GM19238 (cell line): ENCODE measurements at regions not wholly inside any gene's neighbourhood (a gene's known extent, or its start where the extent isn't known, plus 50 kb on each side); places are given as distances from the start of the nearest gene placed in this dataset.
"Not testable (repeated sequence)": the region's sequence is repeated elsewhere in the genome, so short reads cannot be mapped to it uniquely, and the experiment has no call there.

Source experiments
- DNase-seq: peaks from one replicate; pipeline ENCODE4 v3.0.0; 2011; ENCODE audit warnings: low spot score; ENCODE audit not compliant: insufficient read length

DNA sequence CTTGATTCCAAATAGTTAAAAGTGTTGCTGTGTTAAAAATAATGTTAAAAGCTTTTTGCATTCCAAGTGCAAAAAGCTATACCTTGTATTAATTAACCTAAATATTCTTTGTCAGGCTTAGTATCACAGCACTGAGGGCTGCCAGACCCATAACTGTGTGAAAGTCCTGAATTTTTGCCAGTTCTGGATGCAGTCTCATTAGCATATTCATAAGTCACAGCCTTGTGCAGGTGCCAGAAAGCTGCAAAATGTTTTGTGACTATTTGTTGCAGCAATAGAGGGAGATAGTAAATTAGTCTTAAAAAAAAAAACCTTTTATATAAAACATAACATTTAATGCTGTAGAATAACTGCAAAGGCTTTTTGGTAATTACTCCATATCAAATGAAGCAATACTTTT, 56.6 kb downstream of the SLITRK1 start:
- DNase-seq: no peak

DNA sequence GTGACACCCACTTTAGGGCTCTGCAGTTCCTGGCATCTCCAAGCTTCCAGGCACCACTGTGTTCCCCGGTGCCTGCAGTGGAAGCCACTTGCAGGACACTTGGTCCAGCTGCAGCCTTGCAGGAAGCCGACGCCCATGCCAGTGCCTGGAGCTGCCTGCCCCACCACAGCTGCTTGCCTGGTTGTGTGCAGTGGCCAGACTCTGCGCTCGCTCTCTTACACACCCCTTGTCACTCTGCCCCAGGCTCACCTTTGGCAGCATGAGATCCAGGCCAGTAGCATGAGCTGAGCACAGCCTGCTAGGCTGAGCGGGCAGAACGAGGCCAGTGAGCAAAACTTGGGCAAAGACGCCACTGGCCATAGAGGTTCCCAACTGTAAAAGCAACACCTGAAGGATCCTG, 57.7 kb downstream of the SLITRK1 start:
- DNase-seq: no peak

DNA sequence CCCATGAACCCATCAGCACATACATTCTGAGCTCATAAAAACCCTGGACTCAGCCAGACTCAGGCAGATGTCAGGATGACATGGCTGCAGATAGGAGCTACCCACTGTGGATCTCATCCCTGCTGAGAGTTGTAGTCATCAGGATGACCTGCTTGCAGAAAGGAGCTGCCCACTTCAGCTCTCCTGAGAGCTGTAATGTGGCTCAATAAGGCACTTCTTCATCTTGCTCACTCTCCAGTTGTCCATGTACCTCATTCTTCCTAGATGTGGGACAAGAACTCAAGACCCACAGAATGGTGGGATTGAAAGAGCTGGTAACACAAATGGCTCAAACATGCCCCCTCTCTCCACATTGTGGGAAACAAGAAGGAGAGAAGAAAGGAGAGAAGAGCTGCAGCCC, 58.2 kb downstream of the SLITRK1 start:
- no peak for DNase-seq

DNA sequence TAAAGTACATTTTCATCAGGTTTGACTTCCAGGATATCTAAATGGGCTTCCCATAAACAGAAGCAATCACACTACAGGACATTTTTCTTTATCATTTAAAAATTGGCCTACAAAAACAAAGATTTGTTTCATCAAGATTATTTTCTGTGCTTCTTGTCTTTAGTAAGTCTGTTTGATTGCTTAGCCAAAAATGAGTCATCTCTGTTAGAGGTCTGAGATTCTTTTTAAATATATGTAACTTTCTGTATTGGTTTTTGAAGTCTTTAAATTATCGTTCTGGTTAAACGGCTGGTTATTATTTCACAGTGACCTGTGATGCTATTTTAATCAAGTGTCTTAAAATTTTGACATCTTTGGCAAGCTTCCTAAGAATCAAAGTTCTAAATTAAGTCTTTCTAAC, 62.7 kb downstream of the SLITRK1 start:
- no peak for DNase-seq

DNA sequence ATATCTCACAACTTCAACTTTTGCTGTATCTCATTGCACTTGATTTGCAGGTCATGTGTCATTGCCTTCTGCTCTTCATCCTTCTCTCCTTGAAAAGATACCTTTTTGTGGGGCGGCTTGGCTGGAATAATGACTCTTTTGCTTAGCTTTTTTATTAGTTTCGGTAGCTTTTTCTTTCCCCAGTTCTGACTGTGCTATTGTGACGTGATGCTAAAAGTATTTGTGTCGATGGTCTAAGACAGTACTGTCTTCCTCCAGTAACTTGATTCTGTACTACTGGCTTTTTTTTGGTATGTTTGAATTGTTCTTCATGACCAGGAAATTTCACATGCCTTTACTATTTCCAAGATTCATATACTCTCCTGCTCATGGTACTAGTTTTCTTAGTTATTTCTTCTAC, 63.1 kb downstream of the SLITRK1 start:
- DNase-seq: no peak

DNA sequence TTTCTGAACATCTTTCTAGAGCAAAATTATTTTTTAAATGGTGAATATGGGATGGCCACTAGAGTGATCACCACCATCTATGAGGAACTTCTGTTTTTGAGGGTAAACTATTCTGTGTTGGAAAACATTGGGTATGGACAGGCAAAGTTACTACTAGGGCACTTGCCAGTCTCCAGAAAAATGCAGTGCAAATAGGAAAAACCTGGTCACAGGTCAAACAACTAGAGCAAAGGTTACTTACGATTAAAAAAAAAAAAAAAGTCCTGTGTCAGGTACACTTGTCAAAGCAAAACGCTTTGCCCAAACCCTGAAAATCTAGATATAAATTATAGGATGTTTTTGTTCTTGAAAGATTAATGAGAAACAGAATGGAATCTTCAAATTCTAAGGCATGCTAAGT, 66.2 kb downstream of the SLITRK1 start:
- DNase-seq: no peak

DNA sequence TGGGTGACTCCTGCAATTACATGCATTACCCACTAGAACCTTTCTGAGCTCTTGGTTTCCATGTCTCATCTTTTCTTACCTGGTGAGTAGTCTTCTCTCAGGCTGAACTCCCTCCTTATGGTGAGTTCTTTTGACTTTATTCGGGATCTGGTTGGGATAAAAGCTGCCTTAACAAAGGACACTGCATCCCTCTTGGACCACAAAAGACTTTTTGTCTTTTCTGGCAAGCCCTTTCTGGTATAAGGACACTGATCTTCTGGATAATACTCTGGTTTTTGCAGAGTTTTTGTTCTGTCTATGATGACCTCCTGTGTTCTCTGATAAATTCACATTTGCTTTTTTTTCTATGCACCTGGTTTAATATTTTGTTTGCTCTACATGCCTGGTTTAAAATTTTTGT, 66.7 kb downstream of the SLITRK1 start:
- no peak for DNase-seq

DNA sequence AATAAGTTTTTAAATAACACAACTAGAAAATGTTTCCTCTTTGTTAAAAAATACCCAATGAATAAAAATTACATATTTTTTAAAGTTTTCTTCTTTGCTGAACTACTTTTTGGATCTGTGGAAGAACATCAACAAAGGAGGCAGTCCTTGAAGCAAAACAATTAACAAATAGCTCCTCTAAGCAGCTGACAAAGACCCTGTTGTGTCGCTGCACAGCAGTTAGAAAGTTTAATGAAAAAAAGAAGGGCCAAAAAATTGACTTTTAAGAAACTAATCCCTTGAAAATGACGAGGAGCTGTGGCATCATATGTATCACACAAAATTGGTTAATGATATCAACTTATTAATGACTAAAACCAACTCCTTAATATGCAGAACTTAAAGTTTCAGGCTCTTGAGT, 72.1 kb downstream of the SLITRK1 start:
- no peak for DNase-seq

DNA sequence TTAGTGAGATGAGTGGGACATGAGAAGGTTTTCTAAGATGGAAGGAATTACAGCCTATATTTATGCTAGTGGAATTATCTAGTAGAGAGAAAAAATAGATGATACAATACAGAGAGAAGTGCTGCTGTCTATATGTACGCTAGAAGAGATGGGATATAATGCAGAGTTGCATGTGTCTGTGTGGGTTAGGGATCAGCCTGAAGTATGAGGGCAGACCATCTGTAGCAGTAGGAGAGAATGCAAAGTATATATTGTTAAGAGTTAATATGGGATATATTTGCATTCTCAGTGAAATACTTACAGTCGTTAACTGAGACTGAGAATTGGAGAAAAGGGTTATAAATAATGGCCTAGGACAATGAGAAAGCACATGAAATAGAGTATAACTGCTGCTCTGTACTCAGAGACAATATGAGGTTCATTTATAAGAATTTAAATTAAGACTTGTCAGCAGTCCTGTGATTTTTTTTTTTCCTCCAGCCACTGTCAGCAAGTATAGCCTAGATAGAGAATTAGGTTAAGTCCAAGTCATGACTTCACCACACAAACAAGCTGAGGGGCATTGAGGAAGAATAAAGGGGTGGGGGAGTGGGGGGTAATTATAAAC, 77.8 kb downstream of the SLITRK1 start:
- DNase-seq: no peak

DNA sequence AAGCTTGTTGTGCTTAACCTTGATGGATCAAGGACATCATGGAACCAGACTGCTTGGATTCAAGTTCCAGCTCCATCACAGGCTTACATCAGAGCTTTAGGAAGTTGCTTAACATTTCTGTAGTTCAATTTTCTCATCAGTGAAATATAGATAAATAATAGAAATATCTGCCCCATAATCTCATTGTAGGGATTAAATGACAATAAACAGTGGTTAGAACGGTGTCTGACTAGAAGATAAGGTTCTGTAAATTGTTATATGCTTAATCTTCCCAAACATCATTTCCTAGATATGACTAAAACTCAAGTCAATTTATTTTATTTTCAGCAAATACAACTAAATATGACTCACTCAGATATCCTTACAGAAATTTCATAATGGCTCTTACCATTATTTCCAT, 83.5 kb downstream of the SLITRK1 start:
- DNase-seq: no peak

DNA sequence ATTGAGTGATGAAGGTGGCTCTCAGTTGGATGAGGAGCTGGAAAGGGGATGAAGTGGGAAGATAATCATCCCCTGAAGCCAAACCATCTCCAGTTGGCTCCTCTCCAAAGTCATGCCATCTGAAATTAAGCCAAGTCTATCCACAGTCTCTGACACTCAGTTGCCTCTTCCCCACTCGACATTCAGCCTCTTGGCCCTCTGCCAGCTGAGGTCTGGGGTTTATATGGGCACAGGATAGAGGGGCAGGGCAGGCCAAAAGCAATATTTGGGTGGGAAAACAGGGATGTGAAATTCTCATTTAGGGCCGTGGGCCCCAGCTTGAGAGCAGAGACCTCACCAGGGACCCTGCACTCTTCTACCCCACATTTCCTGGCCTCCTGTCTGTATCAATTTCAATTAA, 85.9 kb downstream of the SLITRK1 start:
- no peak for DNase-seq

DNA sequence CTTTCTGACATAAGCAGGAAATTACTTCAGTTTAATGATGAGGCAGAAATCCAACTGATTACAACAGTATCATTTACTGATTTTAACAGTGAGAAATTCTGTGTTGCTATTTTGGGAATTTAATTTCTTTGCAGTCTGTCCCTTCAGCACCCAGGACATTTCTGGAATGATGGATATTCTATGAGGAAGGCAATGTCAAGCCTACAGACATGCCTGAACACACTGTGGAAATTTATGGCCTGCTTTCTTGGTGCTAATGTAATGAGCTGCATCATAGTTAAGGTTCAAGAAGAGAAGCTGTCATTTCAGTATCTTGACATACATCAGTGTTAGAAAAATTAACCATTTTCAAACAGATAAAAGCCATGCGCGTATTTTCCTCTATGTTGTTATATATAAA, 87.7 kb downstream of the SLITRK1 start:
- no peak for DNase-seq

DNA sequence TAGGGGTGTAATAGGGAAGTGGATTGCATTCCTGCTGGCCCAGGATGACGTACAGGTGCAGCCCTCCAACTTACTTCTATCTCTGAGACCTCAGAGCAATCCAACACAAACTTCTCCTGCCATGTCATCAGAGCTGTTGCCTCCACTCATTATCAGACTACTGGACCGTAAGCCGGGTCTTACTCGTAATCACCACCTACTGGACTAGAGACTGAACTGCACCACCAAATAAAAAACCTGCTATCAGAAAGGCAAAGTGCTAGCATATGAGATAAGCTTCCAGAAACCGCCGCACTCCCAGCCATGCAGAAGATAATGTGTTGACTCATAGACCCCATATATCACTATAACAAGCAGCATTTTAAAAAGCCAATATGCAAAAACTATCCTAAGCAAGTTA, 102.0 kb downstream of the SLITRK1 start:
- no peak for DNase-seq

DNA sequence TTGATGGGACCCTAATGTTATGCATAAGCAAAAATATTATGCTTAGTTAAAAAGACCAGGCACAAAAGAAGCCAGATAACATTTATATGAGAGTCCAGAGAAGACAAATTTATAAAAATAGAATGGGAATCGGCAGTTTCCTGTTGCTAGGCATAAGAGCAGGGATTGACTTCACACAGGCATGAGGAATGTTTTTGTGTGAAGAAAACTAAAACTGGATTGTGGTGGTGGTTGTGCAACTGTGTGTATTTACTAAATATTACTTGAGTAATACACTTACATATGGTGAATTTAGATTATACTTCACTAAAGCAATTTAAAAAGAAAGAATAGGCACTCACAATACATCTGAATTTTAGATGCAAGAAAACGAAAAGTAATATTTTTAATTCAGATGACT, 108.3 kb downstream of the SLITRK1 start:
- no peak for DNase-seq

DNA sequence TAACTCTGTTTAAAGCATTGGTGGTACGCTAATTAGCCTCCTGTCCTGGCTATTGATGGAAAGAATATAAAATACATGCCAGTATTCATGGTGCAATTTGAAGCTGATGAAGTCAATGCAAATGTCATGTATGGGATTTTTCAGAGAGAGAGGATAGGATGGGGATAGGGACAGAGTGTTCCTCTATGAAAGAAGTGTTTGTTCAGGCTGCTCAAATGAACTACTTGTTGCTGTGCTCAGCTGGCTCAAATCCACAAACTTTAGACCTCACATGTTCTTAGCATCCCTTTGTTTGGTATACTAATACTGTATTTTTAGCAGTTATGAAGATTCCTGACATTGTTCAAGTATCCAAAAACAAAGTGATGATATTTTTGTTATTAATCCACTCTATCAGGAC, 116.5 kb downstream of the SLITRK1 start:
- no peak for DNase-seq

DNA sequence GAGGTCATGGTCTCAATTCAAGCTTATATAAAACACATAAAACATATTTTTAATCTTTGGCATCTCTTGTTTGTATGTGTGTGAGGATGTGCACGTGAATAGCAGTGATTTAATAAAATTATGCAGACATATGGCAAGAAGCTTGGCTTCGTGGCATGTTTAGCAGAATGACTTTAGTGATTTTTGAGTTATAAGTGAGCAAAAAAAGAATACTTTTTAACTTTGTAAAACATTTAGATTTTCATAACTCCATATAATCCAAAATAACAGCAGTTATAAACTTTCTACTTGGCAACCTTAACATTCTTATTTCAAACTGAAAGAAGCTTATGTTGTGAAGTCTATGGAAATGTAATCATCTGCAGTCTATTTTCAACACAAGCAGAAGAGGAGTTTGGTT, 120.6 kb downstream of the SLITRK1 start:
- DNase-seq: no peak

DNA sequence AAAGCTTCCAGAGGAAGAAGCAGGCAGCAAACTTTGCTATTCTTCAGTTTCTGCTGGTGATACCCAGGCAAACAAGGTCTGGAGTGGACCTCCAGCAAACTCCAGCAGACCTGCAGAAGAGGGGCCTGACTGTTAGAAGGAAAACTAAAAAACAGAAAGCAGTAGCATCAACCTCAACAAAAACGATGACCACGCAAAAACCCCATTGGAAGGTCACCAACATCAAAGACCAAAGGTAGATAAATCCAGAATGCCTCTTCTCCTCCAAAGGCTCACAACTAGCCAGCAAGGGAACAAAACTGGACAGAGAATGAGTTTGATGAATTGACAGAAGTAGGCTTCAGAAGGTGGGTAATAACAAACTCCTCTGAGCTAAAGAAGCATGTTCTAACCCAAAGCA, 127.1 kb downstream of the SLITRK1 start:
- DNase-seq: not testable (repeated sequence)

DNA sequence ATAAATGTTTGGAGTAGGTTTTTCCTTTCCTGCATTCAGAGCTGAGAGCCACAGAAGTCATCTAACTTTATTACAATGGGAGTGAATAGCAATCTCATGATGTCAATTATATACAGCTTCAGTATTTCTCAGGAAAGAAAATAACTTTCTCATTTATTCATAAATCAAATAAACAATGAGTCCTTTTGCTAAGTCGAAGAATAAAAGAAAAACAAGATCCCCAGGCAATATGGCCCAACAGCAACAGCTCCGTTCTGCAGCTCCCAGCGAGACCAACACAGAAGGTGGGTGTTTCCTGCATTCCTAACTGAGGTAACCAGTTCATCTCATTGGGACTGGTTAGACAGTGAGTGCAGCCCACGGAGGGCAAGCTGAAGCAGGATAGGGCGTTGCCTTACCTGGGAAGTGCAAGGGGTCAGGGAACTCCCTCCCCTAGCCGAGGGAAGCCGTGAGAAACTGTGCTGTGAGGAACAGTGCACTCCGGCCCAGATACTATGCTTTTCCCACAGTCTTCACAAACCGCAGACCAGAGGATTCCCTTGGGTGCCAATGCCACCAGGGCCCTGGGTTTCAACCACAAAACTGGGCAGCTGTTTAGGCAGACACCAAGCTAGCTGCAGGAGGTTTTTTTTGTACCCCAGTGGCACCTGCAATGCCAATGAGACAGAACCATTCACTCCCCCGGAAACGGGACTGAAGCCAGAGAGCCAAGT, 128.2 kb downstream of the SLITRK1 start:
- no peak for DNase-seq

DNA sequence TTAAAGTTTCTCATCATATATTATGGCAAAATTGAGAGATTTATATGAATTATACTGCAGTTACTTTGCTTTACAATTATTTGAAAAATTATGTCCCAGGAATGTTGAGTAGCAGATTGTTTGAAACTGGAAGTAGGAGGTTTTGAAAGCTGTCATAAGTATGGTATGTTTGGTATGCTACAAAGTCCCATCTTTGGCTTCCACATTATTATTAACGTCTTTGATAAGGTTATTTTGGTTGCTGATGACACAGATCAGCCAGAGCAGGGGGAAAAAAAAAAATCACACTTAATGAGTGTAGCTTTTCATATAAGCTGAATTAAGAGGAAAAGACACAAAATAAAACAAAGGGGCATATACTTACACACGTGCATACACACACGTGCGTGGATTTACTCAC, 130.1 kb downstream of the SLITRK1 start:
- DNase-seq: no peak

DNA sequence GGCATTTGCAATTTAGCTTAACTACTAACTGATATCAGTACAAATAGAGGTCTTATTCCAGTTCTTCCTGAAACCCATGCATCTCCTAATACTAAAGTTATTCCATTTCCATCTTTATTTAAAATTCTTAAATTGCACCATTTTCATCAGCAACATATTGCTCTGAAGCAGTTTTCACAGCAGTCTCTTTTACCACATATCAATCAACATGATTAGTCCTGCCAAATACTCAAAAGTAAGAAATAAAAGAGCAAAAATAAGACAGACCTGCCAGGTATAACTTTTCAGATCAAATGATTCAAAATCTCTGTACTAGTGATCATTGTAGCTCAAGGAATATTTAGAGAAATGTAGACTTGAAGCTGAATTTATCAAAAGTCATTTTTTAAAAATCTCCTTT, 141.7 kb downstream of the SLITRK1 start:
- DNase-seq: no peak

DNA sequence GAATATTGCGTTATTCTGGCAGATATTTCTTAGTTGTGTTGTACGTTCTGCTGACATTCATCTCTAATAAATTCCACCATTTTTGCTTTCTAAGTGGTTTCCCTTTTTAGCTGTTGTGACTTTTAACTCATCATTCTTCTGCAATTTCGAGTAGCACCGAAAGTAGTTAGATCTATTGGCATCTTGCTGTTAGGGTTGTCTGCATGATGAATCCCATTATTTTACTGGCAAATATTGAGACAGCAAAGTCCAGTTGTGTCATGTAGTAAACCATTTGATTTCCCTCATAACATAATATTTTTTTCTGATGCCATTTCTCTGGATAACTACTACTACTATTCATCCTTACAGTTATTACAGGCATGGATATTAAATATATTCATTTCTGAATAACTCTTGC, 143.9 kb downstream of the SLITRK1 start:
- no peak for DNase-seq

DNA sequence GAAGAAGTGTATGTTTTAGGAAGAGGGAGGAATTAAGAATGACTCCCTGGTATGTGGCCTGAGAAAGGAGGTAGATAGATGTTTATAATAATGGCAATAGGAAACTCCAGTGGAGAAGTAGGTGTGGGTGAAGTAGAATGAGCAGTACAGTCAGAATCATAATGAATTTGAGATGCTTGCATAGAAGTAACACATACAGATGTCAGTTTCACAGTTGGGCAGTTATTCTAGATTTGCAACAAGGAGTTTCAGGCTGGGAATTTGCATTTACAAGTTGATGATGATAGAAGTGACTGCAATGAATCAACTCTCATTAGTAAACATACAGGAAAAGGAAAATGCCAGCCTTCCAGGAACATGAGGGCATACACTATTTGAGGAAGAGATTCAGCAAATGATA, 149.0 kb downstream of the SLITRK1 start:
- no peak for DNase-seq

DNA sequence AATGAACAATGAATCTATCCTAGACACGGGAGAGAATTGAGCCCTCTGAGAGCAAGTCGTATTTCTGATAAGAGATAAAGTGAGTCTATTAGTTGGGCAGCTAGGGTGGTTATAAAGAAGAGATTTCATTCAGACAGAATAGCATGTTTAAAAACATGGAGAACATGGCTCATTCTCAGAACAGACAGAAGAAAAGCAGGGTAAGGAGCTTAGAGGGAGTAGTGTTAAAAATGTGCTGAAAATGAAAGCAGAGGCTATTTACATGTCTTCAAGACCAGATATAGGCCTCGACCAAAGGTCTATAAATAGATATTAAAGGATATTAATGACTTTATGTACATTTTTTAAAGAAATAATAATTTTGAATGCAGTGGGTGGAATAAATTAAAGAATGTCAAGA, 149.5 kb downstream of the SLITRK1 start:
- DNase-seq: no peak

DNA sequence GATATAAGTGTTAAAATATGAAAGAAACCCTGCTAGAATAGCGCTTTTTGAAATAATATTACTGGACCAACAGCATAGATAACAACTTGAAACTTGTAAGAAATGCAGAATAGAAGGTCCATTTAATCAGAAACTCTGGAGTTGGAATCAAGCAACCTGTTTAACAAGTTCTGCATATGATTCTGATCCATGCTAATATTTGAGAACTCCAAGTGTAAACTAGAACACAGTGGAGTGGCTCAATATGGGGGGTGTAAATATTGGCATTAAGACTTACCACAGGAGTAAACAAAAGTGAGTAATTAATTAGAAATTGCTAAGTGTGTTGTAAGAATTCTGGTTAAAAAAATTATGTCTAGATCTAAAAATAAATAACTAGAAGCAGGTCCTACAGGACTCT, 151.2 kb downstream of the SLITRK1 start:
- no peak for DNase-seq
